ENCODE measurements at regions not wholly inside any gene's neighbourhood (a gene's known extent, or its start where the extent isn't known, plus 50 kb on each side); places are given as distances from the start of the nearest gene placed in this dataset.

DNA sequence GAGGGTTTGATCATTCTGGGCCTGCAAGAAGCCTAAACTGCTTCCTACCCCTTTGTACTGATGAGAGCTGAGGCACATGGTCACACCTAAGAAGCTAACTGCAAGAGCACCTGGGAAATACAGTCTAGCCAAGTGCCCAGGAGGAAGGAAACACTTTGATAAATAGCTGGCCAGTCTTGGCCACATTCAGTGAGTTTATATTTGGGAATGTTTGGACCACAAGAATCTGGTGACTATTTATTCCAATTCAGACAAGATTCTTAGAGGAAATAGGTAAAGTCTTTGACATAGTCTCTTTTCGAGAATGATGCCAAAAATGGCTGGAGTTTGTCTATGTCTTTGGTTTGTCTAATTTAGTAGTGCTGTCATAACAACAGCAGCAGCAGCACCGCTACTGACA lies 213.6 kb downstream of the KIF20B start:
- TF ChIP-seq, protein P1, sequence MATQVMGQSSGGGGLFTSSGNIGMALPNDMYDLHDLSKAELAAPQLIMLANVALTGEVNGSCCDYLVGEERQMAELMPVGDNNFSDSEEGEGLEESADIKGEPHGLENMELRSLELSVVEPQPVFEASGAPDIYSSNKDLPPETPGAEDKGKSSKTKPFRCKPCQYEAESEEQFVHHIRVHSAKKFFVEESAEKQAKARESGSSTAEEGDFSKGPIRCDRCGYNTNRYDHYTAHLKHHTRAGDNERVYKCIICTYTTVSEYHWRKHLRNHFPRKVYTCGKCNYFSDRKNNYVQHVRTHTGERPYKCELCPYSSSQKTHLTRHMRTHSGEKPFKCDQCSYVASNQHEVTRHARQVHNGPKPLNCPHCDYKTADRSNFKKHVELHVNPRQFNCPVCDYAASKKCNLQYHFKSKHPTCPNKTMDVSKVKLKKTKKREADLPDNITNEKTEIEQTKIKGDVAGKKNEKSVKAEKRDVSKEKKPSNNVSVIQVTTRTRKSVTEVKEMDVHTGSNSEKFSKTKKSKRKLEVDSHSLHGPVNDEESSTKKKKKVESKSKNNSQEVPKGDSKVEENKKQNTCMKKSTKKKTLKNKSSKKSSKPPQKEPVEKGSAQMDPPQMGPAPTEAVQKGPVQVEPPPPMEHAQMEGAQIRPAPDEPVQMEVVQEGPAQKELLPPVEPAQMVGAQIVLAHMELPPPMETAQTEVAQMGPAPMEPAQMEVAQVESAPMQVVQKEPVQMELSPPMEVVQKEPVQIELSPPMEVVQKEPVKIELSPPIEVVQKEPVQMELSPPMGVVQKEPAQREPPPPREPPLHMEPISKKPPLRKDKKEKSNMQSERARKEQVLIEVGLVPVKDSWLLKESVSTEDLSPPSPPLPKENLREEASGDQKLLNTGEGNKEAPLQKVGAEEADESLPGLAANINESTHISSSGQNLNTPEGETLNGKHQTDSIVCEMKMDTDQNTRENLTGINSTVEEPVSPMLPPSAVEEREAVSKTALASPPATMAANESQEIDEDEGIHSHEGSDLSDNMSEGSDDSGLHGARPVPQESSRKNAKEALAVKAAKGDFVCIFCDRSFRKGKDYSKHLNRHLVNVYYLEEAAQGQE (IDR thresholded peaks at IDR 0.05): no peak
- TF ChIP-seq GATA3 (IDR thresholded peaks at IDR 0.05; ENCODE audit: borderline replicate concordance) (no peak), CEBPB (IDR thresholded peaks at IDR 0.05) (no peak), CBX8 (IDR thresholded peaks at IDR 0.05) (no peak), EHMT2 (IDR thresholded peaks at IDR 0.05; ENCODE audit: low read depth) (no peak), EP300 (IDR thresholded peaks at IDR 0.05) (no peak)
- TF ChIP-seq, protein P2, sequence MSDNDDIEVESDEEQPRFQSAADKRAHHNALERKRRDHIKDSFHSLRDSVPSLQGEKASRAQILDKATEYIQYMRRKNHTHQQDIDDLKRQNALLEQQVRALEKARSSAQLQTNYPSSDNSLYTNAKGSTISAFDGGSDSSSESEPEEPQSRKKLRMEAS (IDR thresholded peaks at IDR 0.05): no peak
- TF ChIP-seq, protein P3, sequence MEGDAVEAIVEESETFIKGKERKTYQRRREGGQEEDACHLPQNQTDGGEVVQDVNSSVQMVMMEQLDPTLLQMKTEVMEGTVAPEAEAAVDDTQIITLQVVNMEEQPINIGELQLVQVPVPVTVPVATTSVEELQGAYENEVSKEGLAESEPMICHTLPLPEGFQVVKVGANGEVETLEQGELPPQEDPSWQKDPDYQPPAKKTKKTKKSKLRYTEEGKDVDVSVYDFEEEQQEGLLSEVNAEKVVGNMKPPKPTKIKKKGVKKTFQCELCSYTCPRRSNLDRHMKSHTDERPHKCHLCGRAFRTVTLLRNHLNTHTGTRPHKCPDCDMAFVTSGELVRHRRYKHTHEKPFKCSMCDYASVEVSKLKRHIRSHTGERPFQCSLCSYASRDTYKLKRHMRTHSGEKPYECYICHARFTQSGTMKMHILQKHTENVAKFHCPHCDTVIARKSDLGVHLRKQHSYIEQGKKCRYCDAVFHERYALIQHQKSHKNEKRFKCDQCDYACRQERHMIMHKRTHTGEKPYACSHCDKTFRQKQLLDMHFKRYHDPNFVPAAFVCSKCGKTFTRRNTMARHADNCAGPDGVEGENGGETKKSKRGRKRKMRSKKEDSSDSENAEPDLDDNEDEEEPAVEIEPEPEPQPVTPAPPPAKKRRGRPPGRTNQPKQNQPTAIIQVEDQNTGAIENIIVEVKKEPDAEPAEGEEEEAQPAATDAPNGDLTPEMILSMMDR (IDR thresholded peaks at IDR 0.05): no peak
